K562 (cell line): ENCODE measurements at regions not wholly inside any gene's neighbourhood (a gene's known extent, or its start where the extent isn't known, plus 50 kb on each side); places are given as distances from the start of the nearest gene placed in this dataset.

Experiments used
- CTCF ChIP-seq, 3 experiments: IDR thresholded peaks in 2 of 3; conservative IDR thresholded peaks in 1 of 3; 2 replicates each; pipeline ENCODE4 v1.5.1; 2011 to 2012; ENCODE audit warnings: low read length in 3 of 3, mild to moderate bottlenecking in 3 of 3, control low read depth in 2 of 3, improper control_type of control experiment in 1 of 3, inconsistent platforms in 1 of 3, low read depth in 1 of 3, mixed read lengths in 1 of 3, moderate library complexity in 1 of 3; ENCODE audit not compliant: insufficient read depth in 2 of 3
- DPF2 ChIP-seq: fragments of 450-650 bp; IDR thresholded peaks from 2 replicates; pipeline ENCODE4 v1.6.1; 2016
- EP300 ChIP-seq: IDR thresholded peaks from 2 replicates; pipeline ENCODE4 v1.6.1; 2012; ENCODE audit warnings: low read length, improper control_type of control experiment
- GTF2F1 ChIP-seq: IDR thresholded peaks from 2 replicates; pipeline ENCODE4 v1.6.1; 2011; ENCODE audit warnings: low read depth, low read length, improper control_type of control experiment
- MEF2D ChIP-seq: conservative IDR thresholded peaks from 2 replicates; pipeline ENCODE4 v1.6.1; 2016; ENCODE audit warnings: low read depth, missing genetic modification characterization, missing compliant biosample characterization
- TGIF2 ChIP-seq: sonication (generic); formaldehyde crosslinking; IDR thresholded peaks from 2 replicates; pipeline ENCODE4 v1.8.1; 2022; ENCODE audit warnings: mild to moderate bottlenecking, missing genetic modification reagents, moderate library complexity
- THAP7 ChIP-seq: fragments of 250-450 bp; sonication (Bioruptor Pico); IDR thresholded peaks from 2 replicates; pipeline ENCODE4 v1.5.0; 2021
- TRIM24 ChIP-seq, 2 experiments: fragments of 450-650 bp; IDR thresholded peaks; 2 replicates each; pipeline ENCODE4 v1.6.1; 2016
- YY1 ChIP-seq, 3 experiments: IDR thresholded peaks; 2 replicates each; pipeline ENCODE4 v1.6.1; 2011; ENCODE audit warnings: low read length in 2 of 3, mild to moderate bottlenecking in 2 of 3, moderate library complexity in 2 of 3, borderline replicate concordance in 1 of 3, control low read depth in 1 of 3, low read depth in 1 of 3; ENCODE audit not compliant: insufficient read depth in 3 of 3, insufficient replicate concordance in 2 of 3, control insufficient read depth in 1 of 3, insufficient read length in 1 of 3; ENCODE audit errors: extremely low read depth in 1 of 3
- ZBTB1 ChIP-seq: sonication (generic); formaldehyde crosslinking; IDR thresholded peaks from 2 replicates; pipeline ENCODE4 v1.8.1; 2023; ENCODE audit warnings: missing genetic modification reagents, low read depth, mild to moderate bottlenecking, borderline replicate concordance
- ZZZ3 ChIP-seq: fragments of 450-650 bp; IDR thresholded peaks from 2 replicates; pipeline ENCODE4 v1.6.1; 2016; ENCODE audit warnings: antibody characterized with exemption, mild to moderate bottlenecking, moderate library complexity

- no peak for TF ChIP-seq TRIM24 (IDR thresholded peaks at IDR 0.05)
- TF ChIP-seq DPF2 = no peak
- TF ChIP-seq THAP7 (CRISPR knock-in tag) = no peak
- TF ChIP-seq EP300 = no peak
- no peak for TF ChIP-seq GTF2F1
- TF ChIP-seq YY1 (IDR thresholded peaks at IDR 0.05; ENCODE audit: borderline replicate concordance in 1 of 3, control insufficient read depth in 1 of 3, extremely low read depth in 1 of 3, insufficient read depth in 3 of 3, insufficient read length in 1 of 3, insufficient replicate concordance in 2 of 3, low read depth in 1 of 3, low read length in 2 of 3) = no peak
- no peak for TF ChIP-seq CTCF (IDR thresholded peaks at IDR 0.05 in 2 of 3, conservative IDR thresholded peaks at IDR 0.05 in 1 of 3; ENCODE audit: insufficient read depth in 2 of 3, low read depth in 1 of 3, low read length in 3 of 3)
- TF ChIP-seq ZBTB1 (CRISPR knock-in tag) = no peak
- no peak for TF ChIP-seq ZZZ3
- no peak for TF ChIP-seq TGIF2
- no peak for TF ChIP-seq MEF2D
These were observed 147.4 kb upstream of the AGR3 start for GRCh38 chr7:17029150-17029549.
